ENCODE measurements at regions not wholly inside any gene's neighbourhood (a gene's known extent, or its start where the extent isn't known, plus 50 kb on each side); places are given as distances from the start of the nearest gene placed in this dataset.

- Histone ChIP-seq H2AFZ (ENCODE audit: low read length) (no peak overlapping the region), H4K5ac (ENCODE audit: insufficient read length, low read depth, low read length) (no peak overlapping the region), H3K4me2 (ENCODE audit: insufficient read depth, insufficient read length, low read length) (no peak overlapping the region), H3K4me1 (ENCODE audit: insufficient read depth, low read length) (peaks cover 5% of the 10 kb centered on the region; the same call in 1 of the 2 replicates), H4K20me1 (ENCODE audit: control insufficient read depth, insufficient read depth, insufficient read length) (no peaks in the 10 kb centered on the region), H2BK5ac (ENCODE audit: insufficient read length, low read length) (no peak overlapping the region), H2BK120ac (ENCODE audit: low read depth, low read length, poor library complexity, severe bottlenecking) (no peak overlapping the region), H3K4ac (ENCODE audit: low read depth, low read length) (no peak overlapping the region), H3K27me3 (ENCODE audit: insufficient read depth, low read length) (no peaks in the 10 kb centered on the region), H4K91ac (ENCODE audit: insufficient read length, low read depth, low read length) (no peak overlapping the region), H2AK5ac (ENCODE audit: insufficient read length, low read length) (no peak overlapping the region), H3K27ac (ENCODE audit: insufficient read length, low read depth, low read length) (no peak overlapping the region), H3K23ac (ENCODE audit: insufficient read length, low read depth, low read length) (no peak overlapping the region), H2BK12ac (ENCODE audit: insufficient read length, low read depth, low read length) (no peak overlapping the region), H3K9ac (ENCODE audit: extremely low read depth, insufficient read length, low read length) (no peak overlapping the region), H3K56ac (ENCODE audit: insufficient read length, low read depth, low read length) (no peak overlapping the region), H3K79me2 (ENCODE audit: insufficient read depth, low read length) (no peaks in the 10 kb centered on the region), H3K9me3 (ENCODE audit: control insufficient read depth, low read depth, low read length) (no peaks in the 10 kb centered on the region), H4K8ac (replicated peaks; ENCODE audit: insufficient read length, low read depth, low read length) (no peak overlapping the region), H3T11ph (ENCODE audit: low read length) (no peak overlapping the region), H2BK20ac (ENCODE audit: low read depth, low read length, poor library complexity, severe bottlenecking) (no peak overlapping the region), H3K79me1 (ENCODE audit: insufficient read depth, low read depth, low read length, poor library complexity, severe bottlenecking) (no peaks in the 10 kb centered on the region), H3K18ac (ENCODE audit: insufficient read length, low read depth, low read length) (no peak overlapping the region), H2BK15ac (ENCODE audit: low read depth, low read length) (no peak overlapping the region), H3K14ac (ENCODE audit: insufficient read depth, low read length) (no peak overlapping the region), H3K23me2 (ENCODE audit: insufficient read length, low read depth, low read length, poor library complexity, severe bottlenecking) (no peaks in the 10 kb centered on the region)
- no peaks in the 10 kb centered on the region for H3K27me3 Mint-ChIP-seq (ENCODE audit: low read depth)
- no peak for TF ChIP-seq CTCF (conservative IDR thresholded peaks at IDR 0.05)
- no peak overlapping the region for H3K27ac Mint-ChIP-seq
- peaks cover 0 to 4% of the 10 kb centered on the region in 2 experiments; a peak in 1 of 5 replicates for H3K9me3 Mint-ChIP-seq
- no peak for DNase-seq
- H3K4me3 Mint-ChIP-seq, result no peak overlapping the region
- peaks cover 11 to 18% of the 10 kb centered on the region in 2 experiments for H3K4me1 Mint-ChIP-seq
- WGBS (ENCODE audit: extremely low coverage, insufficient read length, low lambda C conversion rate), result no CpG with 5 or more reads among the region's 2 CpGs
- H3K36me3 Mint-ChIP-seq (ENCODE audit: insufficient read depth in 1 of 3, low read depth in 3 of 3), result peaks cover 0 to 16% (median 7%) of the 10 kb centered on the region in 3 experiments; a peak in 4 of 7 replicates
These were observed 189.8 kb upstream of the TBC1D5 start for GRCh38 chr3:17932136-17932771.
